ENCODE measurements at regions not wholly inside any gene's neighbourhood (a gene's known extent, or its start where the extent isn't known, plus 50 kb on each side); places are given as distances from the start of the nearest gene placed in this dataset.

DNA sequence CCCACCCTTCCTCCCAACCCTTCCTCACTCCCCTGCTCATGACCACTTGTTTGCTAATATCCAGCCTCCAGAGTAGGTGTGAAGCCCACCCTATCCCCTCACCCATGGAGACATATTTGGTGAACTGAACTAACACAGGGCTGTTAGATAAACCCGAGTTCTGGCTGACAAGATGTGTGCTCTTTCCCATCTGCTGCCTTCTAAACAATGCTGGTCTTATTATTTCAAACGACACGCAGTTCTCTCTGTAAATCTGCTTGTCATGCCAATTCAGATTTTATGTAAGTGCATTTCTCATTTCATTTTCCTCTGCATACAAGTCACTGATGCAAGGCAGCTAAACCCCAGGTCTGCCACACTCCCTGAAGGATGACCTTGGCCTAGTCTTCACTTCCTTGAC lies 343.0 kb upstream of the CDH5 start:
- dilution Hi-C loops (cut with HindIII; ENCODE audit: low sequenced_read_pairs, unreplicated experiment) (no loop called here), intact Hi-C loops (cut with micrococcal nuclease) (no loop called here), in situ Hi-C loops (cut with MboI; ENCODE audit: low sequenced_read_pairs) (no loop called here)
- no TSS peak for BruUV-seq (replicated peaks)
- Histone ChIP-seq H3K9me3 (ENCODE audit: control insufficient read depth, insufficient read depth, low read length) (peaks cover 4% of the 10 kb centered on the region; the same call in 1 of the 2 replicates), H3K4ac (ENCODE audit: low read depth, low read length) (no peak overlapping the region), H2BK15ac (ENCODE audit: low read depth, low read length) (no peak overlapping the region), H3K23ac (ENCODE audit: low read depth, low read length) (no peak overlapping the region), H3K27me3 (ENCODE audit: control insufficient read depth, insufficient read depth, low read length) (no peaks in the 10 kb centered on the region), H4K8ac (ENCODE audit: low read depth in 2 of 2, low read length in 2 of 2) (no peak overlapping the region), H3K27ac (ENCODE audit: insufficient read depth, low read length) (no peak overlapping the region), H2BK20ac (ENCODE audit: low read depth, low read length) (no peak overlapping the region), H2AK9ac (replicated peaks; ENCODE audit: low read depth, low read length, poor library complexity) (no peak overlapping the region), H2BK5ac (ENCODE audit: low read depth, low read length, poor library complexity, severe bottlenecking) (no peak overlapping the region), H4K5ac (ENCODE audit: low read depth, low read length) (no peak overlapping the region), H3K14ac (replicated peaks; ENCODE audit: low read depth, low read length) (no peak overlapping the region), H3K4me2 (ENCODE audit: low read depth, low read length) (no peak overlapping the region), H3K79me1 (ENCODE audit: low read depth in 1 of 2, low read length in 2 of 2) (no peaks in the 10 kb centered on the region), H3K36me3 (ENCODE audit: control insufficient read depth, insufficient read depth, low read length) (no peaks in the 10 kb centered on the region), H2BK120ac (ENCODE audit: low read depth, low read length) (no peak overlapping the region), H3K56ac (ENCODE audit: extremely low read depth, insufficient read depth, low read length) (no peak overlapping the region), H3K18ac (ENCODE audit: low read depth, low read length) (no peak overlapping the region), H4K20me1 (ENCODE audit: insufficient read depth, low read length) (peaks cover 3% of the 10 kb centered on the region; the same call in 1 of the 2 replicates), H2AK5ac (ENCODE audit: low read depth, low read length) (no peak overlapping the region), H3K9ac (ENCODE audit: low read depth, low read length) (no peak overlapping the region), H3K4me1 (ENCODE audit: control insufficient read depth, insufficient read depth, low read length) (peaks cover 6% of the 10 kb centered on the region), H3K4me3 (ENCODE audit: insufficient read depth, low read depth, low read length) (no peak overlapping the region), H4K91ac (ENCODE audit: insufficient read depth, low read depth, low read length) (no peak overlapping the region), H2AFZ (replicated peaks; ENCODE audit: low read length, poor library complexity) (no peak overlapping the region), H3K9me1 (ENCODE audit: insufficient read depth, low read length) (peaks cover 16% of the 10 kb centered on the region)
- ATAC-seq (ENCODE audit: low read depth) (no peak), DNase-seq (no peak)
- TF ChIP-seq RCOR1 (IDR thresholded peaks at IDR 0.05; ENCODE audit: insufficient replicate concordance, low read length) (no peak), POLR2A (IDR thresholded peaks at IDR 0.05; ENCODE audit: low read depth, low read length) (no peak), BHLHE40 (IDR thresholded peaks at IDR 0.05; ENCODE audit: low read depth, low read length) (no peak), MXI1 (IDR thresholded peaks at IDR 0.05; ENCODE audit: borderline replicate concordance, low read depth, low read length) (no peak), FOS (IDR thresholded peaks at IDR 0.05; ENCODE audit: low read depth, low read length) (no peak), MAZ (IDR thresholded peaks at IDR 0.05; ENCODE audit: borderline replicate concordance, low read depth, low read length) (no peak), MAFK (IDR thresholded peaks at IDR 0.05; ENCODE audit: low read depth, low read length) (no peak), SMC3 (IDR thresholded peaks at IDR 0.05; ENCODE audit: low read depth, low read length) (no peak), RAD21 (IDR thresholded peaks at IDR 0.05; ENCODE audit: low read length) (no peak), NFE2L2 (IDR thresholded peaks at IDR 0.05; ENCODE audit: low read depth, low read length) (no peak), CHD1 (IDR thresholded peaks at IDR 0.05; ENCODE audit: low read depth, low read length) (no peak)
- 85% methylated on average over 3 of the region's 3 CpGs; no CpG with 5 or more reads in 1 of the 2 experiments for WGBS, 2 experiments (ENCODE audit: extremely low coverage in 2 of 2, insufficient read length in 1 of 2)
- POLR2A ChIA-PET (ENCODE audit: unreplicated experiment), result no interaction called here
- CTCF ChIA-PET, result interaction anchor here (0.6 kb wide), 1 partner anchor 134 kb away, joined by 4 read pairs; no protein-coding TSS in a partner anchor
